ENCODE measurements at regions not wholly inside any gene's neighbourhood (a gene's known extent, or its start where the extent isn't known, plus 50 kb on each side); places are given as distances from the start of the nearest gene placed in this dataset.

GRCh38 chrX:42491137-42491907, 286.6 kb downstream of the PPP1R2C start:
- Histone ChIP-seq H3K36me3 (no peaks in the 10 kb centered on the region), H3K27me3 (no peaks in the 10 kb centered on the region), H3K4me3 (no peak overlapping the region), H3K9me3 (no peaks in the 10 kb centered on the region)
- DNase-seq: no peak

DNA sequence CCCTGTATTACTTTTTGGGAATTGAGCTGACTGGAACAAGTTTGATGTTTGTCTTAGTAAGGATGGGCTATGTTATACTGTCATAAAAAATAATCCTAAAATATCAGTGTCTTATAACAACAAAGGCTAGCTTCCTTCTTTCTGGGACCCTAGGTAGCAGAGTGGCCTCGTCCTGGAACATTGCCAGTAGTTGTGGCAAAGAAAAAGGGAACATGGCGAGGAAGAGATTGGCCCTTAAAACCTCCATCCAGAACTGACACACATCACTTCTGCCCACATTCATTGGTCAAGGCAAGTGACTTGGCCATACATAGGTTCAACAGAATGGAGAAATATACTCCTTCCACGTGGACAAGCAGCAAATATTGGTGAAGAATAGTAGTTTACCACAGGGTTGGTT, 287.9 kb downstream of the PPP1R2C start:
- no peak overlapping the region for H3K4me3 ChIP-seq
- no peaks in the 10 kb centered on the region for H3K36me3 ChIP-seq
- no peaks in the 10 kb centered on the region for H3K27me3 ChIP-seq
- DNase-seq: no peak
- no peaks in the 10 kb centered on the region for H3K9me3 ChIP-seq

- no peak for DNase-seq
- no peaks in the 10 kb centered on the region for H3K27me3 ChIP-seq
- no peak overlapping the region for H3K4me3 ChIP-seq
- no peaks in the 10 kb centered on the region for H3K9me3 ChIP-seq
- H3K36me3 ChIP-seq: no peaks in the 10 kb centered on the region
Observed at GRCh38 chrX:42485601-42486000, 292.4 kb downstream of the PPP1R2C start.

DNA sequence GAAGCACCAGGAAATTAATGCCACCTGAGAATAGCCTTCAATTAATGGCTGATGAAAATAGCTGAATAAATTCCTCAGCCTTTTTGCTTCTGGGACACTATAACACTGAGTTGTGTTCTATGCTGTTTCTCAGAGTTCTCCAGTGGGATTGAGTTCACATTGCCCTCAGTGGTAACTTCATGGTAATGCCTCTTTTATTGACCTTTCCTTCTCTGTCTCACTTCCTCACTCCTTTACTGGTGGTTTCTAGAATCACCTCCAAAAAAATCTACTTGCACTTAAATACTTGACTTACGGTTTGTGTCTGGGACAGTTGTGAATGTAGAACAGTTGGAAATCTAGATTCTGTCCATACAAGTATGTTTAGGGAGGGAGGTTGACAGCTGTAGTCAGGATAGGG, 293.7 kb downstream of the PPP1R2C start:
- Histone ChIP-seq H3K4me3 (no peak overlapping the region), H3K36me3 (no peaks in the 10 kb centered on the region), H3K27me3 (no peaks in the 10 kb centered on the region), H3K9me3 (no peaks in the 10 kb centered on the region)
- no peak for DNase-seq

DNA sequence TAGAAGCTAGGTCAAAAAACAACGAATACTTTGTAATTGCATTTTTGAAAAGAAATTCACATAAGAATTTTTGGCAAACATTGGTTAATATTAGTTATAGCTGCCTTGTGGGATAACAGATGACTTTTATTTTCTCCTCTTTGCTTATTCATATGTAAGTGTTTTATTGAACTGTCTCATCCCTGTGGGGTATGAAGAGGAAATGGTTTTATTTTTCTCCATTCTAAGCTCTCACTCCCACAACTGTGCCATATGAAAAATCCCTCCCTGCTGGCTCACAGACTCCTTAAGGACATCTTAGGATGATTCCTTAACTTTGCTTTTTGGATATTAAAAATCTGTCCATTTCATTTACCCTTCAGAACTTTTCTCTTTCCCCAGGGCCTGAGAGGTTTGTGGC, 300.6 kb downstream of the PPP1R2C start:
- Histone ChIP-seq H3K9me3 (no peaks in the 10 kb centered on the region), H3K4me3 (no peak overlapping the region), H3K27me3 (no peaks in the 10 kb centered on the region), H3K36me3 (no peaks in the 10 kb centered on the region)
- DNase-seq: no peak

DNA sequence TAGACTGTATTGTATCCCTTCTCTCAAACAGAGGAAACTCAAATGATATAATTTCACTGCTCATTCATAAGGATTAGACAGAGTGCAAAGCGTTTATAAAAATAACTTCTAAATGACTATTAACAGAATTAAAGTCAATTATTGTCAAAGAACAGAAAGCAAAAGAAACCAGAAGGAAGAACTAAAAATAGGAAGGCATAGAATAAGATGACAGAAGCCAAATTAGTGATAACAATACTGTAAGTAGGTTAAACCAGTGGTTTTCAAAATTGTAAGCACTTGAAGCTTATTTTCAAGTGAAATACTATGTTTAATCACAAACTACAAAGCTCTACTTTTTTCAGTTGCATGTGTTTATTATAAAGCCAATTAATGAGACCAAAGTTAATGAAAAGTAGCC, 305.2 kb downstream of the PPP1R2C start:
- no peaks in the 10 kb centered on the region for H3K27me3 ChIP-seq
- no peak overlapping the region for H3K4me3 ChIP-seq
- DNase-seq: no peak
- H3K9me3 ChIP-seq: no peaks in the 10 kb centered on the region
- H3K36me3 ChIP-seq: no peaks in the 10 kb centered on the region

DNA sequence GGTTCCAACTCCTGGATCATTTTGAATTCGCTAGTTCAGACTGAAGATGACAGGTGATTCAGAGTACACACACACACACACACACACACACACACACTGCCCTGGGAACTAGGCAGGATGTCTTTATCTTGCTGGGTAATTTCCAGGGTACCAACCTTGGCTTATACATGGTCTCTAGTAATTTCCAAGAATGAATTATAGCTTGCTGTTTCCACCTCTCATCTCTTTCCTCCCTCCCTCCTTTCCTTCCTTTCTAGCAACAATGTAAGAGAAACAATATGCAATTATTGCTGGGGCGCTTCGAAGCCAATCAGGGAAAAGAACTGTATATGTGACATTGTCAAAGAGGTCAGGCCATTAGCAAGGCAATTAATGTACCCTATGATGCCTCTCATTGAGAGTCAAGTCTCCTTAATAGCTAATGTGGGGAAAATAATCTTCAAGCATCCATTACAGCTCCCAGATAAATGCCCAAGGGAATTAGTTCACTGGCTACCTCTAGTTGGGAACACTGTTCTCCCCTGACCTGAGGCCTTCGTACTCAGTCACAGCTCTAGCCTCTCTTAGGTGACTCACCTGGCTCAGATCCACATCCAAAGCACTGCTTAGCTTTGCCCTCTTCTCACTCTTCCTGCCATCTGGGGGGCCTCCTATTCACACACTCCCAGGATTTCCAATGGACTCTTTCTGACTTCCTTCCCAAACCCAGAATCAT, 311.5 kb downstream of the PPP1R2C start:
- Histone ChIP-seq H3K36me3 (no peaks in the 10 kb centered on the region), H3K27me3 (no peaks in the 10 kb centered on the region), H3K9me3 (no peaks in the 10 kb centered on the region), H3K4me3 (no peak overlapping the region)
- no peak for DNase-seq

DNA sequence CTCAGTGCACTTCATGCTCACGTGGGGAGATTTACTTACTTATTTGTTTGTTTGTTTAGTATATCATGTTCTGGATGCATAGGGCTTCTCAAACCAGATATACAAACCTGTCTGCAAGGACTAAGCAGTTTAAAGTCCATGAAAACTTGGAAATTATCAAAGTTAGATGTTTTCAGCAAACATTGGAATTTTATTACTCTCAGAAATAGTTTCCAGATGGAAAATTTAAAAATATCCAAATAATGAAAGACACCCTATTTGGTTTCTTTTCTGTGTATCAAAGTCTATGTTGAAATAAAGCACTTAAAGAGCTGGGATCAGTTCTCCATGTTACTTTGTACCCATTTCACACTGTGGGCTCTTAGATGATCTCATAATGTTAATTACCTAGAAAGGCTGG, 312.1 kb downstream of the PPP1R2C start:
- DNase-seq: no peak
- H3K36me3 ChIP-seq: no peaks in the 10 kb centered on the region
- H3K27me3 ChIP-seq: no peaks in the 10 kb centered on the region
- no peaks in the 10 kb centered on the region for H3K9me3 ChIP-seq
- H3K4me3 ChIP-seq: no peak overlapping the region

- Histone ChIP-seq H3K4me3 (no peak overlapping the region), H3K27me3 (no peaks in the 10 kb centered on the region), H3K36me3 (no peaks in the 10 kb centered on the region), H3K9me3 (no peaks in the 10 kb centered on the region)
- no peak for DNase-seq
Observed at GRCh38 chrX:42463706-42464490, 314.1 kb downstream of the PPP1R2C start.

GRCh38 chrX:42462917-42463316, 315.0 kb downstream of the PPP1R2C start:
- H3K36me3 ChIP-seq: no peaks in the 10 kb centered on the region
- H3K4me3 ChIP-seq: no peak overlapping the region
- H3K27me3 ChIP-seq: no peaks in the 10 kb centered on the region
- no peak for DNase-seq
- no peaks in the 10 kb centered on the region for H3K9me3 ChIP-seq

DNA sequence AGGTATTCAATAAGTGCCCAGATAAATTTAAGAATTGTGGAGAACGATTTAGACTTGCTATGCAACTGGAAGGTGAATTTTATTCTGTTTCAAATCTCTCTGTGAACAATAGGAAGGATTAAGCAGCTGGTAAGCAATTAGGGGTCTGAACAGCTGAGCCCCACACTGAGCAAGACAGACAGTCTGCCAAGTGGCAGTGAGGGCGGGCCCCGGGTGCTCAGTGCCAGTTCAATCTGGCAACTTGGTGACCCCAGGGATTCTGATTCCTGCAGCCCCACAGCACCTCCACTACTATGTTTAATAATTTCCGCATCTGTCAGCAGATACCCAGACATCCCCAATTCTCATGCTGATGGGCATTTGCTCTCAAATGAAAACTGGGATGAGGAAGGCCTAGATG, 317.3 kb downstream of the PPP1R2C start:
- H3K4me3 ChIP-seq: no peak overlapping the region
- DNase-seq: no peak
- H3K27me3 ChIP-seq: no peaks in the 10 kb centered on the region
- H3K9me3 ChIP-seq: no peaks in the 10 kb centered on the region
- H3K36me3 ChIP-seq: no peaks in the 10 kb centered on the region

DNA sequence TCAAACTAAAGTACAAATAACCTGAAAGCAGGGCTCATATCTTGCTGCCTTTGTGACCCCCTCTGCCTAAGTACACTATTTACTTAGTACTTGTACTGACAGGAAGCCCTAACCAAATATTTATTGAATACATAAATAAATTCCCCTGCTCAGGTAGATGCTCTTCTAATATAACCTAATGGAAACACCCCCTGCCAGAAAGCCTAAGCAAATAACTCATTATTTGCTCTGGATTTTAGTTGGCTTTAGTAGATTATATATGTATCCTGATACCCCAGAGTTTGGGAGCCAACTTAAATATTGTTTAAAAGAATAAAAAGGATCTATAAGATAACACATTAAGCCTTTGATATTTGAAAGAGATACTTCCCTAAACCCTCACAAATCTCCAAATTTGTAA, 318.2 kb downstream of the PPP1R2C start:
- DNase-seq: no peak
- H3K27me3 ChIP-seq: no peaks in the 10 kb centered on the region

GRCh38 chrX:42456176-42456700, 321.7 kb downstream of the PPP1R2C start:
- Histone ChIP-seq H3K9me3 (no peaks in the 10 kb centered on the region), H3K36me3 (no peaks in the 10 kb centered on the region), H3K4me3 (no peak overlapping the region), H3K27me3 (no peaks in the 10 kb centered on the region)
- no peak for DNase-seq

More for the DNA sequence above, 318.2 kb downstream of the PPP1R2C start:
- no peaks in the 10 kb centered on the region for H3K36me3 ChIP-seq
- no peaks in the 10 kb centered on the region for H3K9me3 ChIP-seq
- H3K4me3 ChIP-seq: no peak overlapping the region

GRCh38 chrX:42450228-42450627, 327.7 kb downstream of the PPP1R2C start:
- DNase-seq: no peak
- Histone ChIP-seq H3K27me3 (no peaks in the 10 kb centered on the region), H3K4me3 (no peak overlapping the region), H3K36me3 (no peaks in the 10 kb centered on the region), H3K9me3 (no peaks in the 10 kb centered on the region)

- no peak overlapping the region for H3K4me3 ChIP-seq
- no peaks in the 10 kb centered on the region for H3K27me3 ChIP-seq
- DNase-seq: no peak
- no peaks in the 10 kb centered on the region for H3K36me3 ChIP-seq
- no peaks in the 10 kb centered on the region for H3K9me3 ChIP-seq
Observed at GRCh38 chrX:42443267-42443666, 334.7 kb downstream of the PPP1R2C start.

- Histone ChIP-seq H3K4me3 (no peak overlapping the region), H3K36me3 (no peaks in the 10 kb centered on the region), H3K27me3 (no peaks in the 10 kb centered on the region), H3K9me3 (no peaks in the 10 kb centered on the region)
- no peak for DNase-seq
Observed at GRCh38 chrX:42442745-42443144, 335.2 kb downstream of the PPP1R2C start.

- DNase-seq: no peak
- Histone ChIP-seq H3K27me3 (no peaks in the 10 kb centered on the region), H3K9me3 (no peaks in the 10 kb centered on the region), H3K4me3 (no peak overlapping the region), H3K36me3 (no peaks in the 10 kb centered on the region)
Observed at GRCh38 chrX:42437211-42437610, 340.8 kb downstream of the PPP1R2C start.
